PFSK-1 (cell line): ENCODE measurements at regions not wholly inside any gene's neighbourhood (a gene's known extent, or its start where the extent isn't known, plus 50 kb on each side); places are given as distances from the start of the nearest gene placed in this dataset.

Experiments
- POLR2AphosphoS5 ChIP-seq: IDR thresholded peaks from 2 replicates; pipeline ENCODE4 v1.6.1; 2012; ENCODE audit warnings: low read depth, mild to moderate bottlenecking, control low read depth, low read length, moderate library complexity
- SIN3A ChIP-seq: IDR thresholded peaks from 2 replicates; pipeline ENCODE4 v1.6.1; 2012; ENCODE audit warnings: mild to moderate bottlenecking, low read length, moderate library complexity, borderline replicate concordance; ENCODE audit not compliant: insufficient read depth
- TAF1 ChIP-seq: IDR thresholded peaks from 2 replicates; pipeline ENCODE4 v1.6.1; 2012; ENCODE audit warnings: low read length, control low read depth, borderline replicate concordance; ENCODE audit not compliant: insufficient read depth
- TF ChIP-seq, protein P1 (sequence below), 2 experiments: IDR thresholded peaks; 2 replicates each; pipeline versions ENCODE4 v1.6.1 to v1.8.0; 2011 to 2012; ENCODE audit warnings: low read depth in 2 of 2, low read length in 2 of 2, control low read depth in 1 of 2, inconsistent platforms in 1 of 2, mild to moderate bottlenecking in 1 of 2, moderate library complexity in 1 of 2; ENCODE audit not compliant: insufficient read depth in 1 of 2

- TF ChIP-seq, protein P1, sequence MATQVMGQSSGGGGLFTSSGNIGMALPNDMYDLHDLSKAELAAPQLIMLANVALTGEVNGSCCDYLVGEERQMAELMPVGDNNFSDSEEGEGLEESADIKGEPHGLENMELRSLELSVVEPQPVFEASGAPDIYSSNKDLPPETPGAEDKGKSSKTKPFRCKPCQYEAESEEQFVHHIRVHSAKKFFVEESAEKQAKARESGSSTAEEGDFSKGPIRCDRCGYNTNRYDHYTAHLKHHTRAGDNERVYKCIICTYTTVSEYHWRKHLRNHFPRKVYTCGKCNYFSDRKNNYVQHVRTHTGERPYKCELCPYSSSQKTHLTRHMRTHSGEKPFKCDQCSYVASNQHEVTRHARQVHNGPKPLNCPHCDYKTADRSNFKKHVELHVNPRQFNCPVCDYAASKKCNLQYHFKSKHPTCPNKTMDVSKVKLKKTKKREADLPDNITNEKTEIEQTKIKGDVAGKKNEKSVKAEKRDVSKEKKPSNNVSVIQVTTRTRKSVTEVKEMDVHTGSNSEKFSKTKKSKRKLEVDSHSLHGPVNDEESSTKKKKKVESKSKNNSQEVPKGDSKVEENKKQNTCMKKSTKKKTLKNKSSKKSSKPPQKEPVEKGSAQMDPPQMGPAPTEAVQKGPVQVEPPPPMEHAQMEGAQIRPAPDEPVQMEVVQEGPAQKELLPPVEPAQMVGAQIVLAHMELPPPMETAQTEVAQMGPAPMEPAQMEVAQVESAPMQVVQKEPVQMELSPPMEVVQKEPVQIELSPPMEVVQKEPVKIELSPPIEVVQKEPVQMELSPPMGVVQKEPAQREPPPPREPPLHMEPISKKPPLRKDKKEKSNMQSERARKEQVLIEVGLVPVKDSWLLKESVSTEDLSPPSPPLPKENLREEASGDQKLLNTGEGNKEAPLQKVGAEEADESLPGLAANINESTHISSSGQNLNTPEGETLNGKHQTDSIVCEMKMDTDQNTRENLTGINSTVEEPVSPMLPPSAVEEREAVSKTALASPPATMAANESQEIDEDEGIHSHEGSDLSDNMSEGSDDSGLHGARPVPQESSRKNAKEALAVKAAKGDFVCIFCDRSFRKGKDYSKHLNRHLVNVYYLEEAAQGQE (IDR thresholded peaks at IDR 0.05; ENCODE audit: insufficient read depth in 1 of 2, low read depth in 2 of 2, low read length in 2 of 2), result no peak
- TF ChIP-seq POLR2AphosphoS5 (no peak), SIN3A (no peak), TAF1 (no peak)
These were observed 303.1 kb downstream of the WDR11 start for GRCh38 chr10:121154310-121154709.
